Skeletal muscle tissue (tissue), 3 donors: ENCODE measurements at regions not wholly inside any gene's neighbourhood (a gene's known extent, or its start where the extent isn't known, plus 50 kb on each side); places are given as distances from the start of the nearest gene placed in this dataset.
"Not testable (repeated sequence)": the region's sequence is repeated elsewhere in the genome, so short reads cannot be mapped to it uniquely, and the experiment has no call there.

ENCODE experiments used
- H3K27ac ChIP-seq: one replicate; pipeline ENCODE4 v1.7.0; 2013; ENCODE audit warnings: mild to moderate bottlenecking, low read depth, low read length, inconsistent platforms
- H3K27me3 ChIP-seq, 3 donors: one replicate each; pipeline ENCODE4 v1.7.0; 2013; ENCODE audit warnings: low read length in 3 of 3; ENCODE audit not compliant: control insufficient read depth in 3 of 3, insufficient read depth in 3 of 3
- H3K36me3 ChIP-seq, 3 donors: one replicate each; pipeline ENCODE4 v1.7.0; 2013; ENCODE audit warnings: low read length in 3 of 3; ENCODE audit not compliant: control insufficient read depth in 3 of 3, insufficient read depth in 3 of 3
- H3K4me1 ChIP-seq, 3 donors: one replicate each; pipeline ENCODE4 v1.7.0; 2013; ENCODE audit warnings: low read length in 3 of 3, mild to moderate bottlenecking in 3 of 3; ENCODE audit not compliant: control insufficient read depth in 3 of 3, insufficient read depth in 3 of 3
- H3K4me3 ChIP-seq, 3 donors: one replicate each; pipeline ENCODE4 v1.7.0; 2013; ENCODE audit warnings: low read length in 3 of 3
- H3K9ac ChIP-seq, 3 donors: one replicate each; pipeline ENCODE4 v1.7.0; 2013; ENCODE audit warnings: low read length in 3 of 3, mild to moderate bottlenecking in 3 of 3, moderate library complexity in 2 of 3, low read depth in 1 of 3
- H3K9me3 ChIP-seq, 3 donors: one replicate each; pipeline ENCODE4 v1.7.0; 2013; ENCODE audit warnings: low read length in 3 of 3; ENCODE audit not compliant: control insufficient read depth in 3 of 3
- donor health status: Osteomylitis.

DNA sequence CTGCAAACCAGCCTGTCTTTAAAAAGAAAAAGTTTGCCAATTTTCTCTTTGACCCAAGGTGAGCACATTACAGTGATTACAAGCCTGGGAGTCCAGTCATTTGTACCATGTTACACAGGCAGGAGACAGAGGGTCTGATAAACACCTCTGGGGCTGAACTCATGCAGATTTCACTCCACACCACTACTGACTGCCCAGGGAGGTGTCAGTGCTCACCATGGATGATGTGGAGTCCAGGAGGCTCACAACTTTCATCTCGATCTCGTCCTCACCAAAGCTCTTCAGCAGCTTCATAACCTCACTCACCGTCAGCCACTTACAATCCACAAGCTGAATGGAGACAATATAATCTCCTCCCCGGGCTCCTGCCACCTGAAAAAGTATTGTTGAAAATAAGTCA is 302.4 kb downstream of the GOLGA6L6 start:
- not testable (repeated sequence) for H3K9ac ChIP-seq, H3K4me1 ChIP-seq, H3K27me3 ChIP-seq, H3K27ac ChIP-seq, H3K36me3 ChIP-seq, H3K9me3 ChIP-seq, H3K4me3 ChIP-seq

DNA sequence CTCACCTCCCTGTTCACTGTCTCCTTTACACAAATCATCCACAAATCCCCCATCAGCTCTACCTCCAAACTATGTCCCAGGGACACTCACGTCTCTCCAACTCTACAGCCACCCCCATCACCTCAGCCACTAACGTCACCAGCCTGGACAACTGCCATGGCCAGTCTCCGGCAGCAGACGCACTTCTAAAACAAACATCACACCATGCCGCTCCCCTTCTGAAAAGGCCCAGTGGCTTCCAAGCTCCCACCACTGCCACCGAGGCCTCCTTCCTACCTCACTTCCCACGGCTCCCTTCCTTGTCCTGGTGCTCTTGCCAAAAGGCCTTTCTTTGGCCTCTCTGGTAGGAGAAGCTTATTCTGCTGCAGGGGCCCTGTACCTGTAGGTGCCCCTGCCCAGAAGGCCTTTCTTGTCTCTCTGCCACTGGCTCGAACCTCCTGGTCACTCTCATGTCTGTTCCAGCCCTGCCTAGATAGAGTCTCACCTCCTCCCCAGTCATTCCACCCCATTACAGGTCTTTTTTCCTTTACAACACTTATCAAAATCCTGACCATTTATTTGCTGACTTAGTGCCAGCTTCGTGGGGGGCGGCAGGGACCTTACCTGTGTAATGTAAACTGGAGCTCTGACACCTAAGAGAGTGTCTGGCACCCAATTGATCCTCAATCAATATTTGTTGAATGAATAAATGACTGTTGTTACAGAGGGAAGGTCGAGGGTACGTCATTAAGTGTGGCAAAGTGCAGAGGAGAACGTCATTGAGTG is 304.2 kb downstream of the GOLGA6L6 start:
- H3K9me3 ChIP-seq, H3K36me3 ChIP-seq, H3K27ac ChIP-seq, H3K9ac ChIP-seq, H3K4me1 ChIP-seq, H3K4me3 ChIP-seq, H3K27me3 ChIP-seq: not testable (repeated sequence)

DNA sequence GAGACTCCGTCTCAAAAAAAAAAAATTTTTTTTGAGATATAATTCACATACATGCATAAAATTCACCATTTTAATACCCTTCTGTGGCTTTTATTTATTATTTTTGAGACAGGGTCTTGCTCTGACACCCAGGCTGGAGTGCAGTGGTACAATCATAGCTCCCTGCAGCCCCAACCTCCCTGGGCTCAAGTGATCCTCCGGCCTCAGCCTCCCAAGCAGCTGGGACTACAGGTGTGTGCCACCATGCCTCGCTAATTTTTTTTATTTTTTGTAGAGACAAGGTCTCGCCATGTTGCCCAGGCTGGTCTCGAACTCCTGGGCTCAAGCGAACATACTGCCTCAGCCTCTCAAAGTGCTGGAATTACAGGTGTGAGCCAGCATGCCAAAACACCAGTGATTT is 305.9 kb downstream of the GOLGA6L6 start:
- H3K27ac ChIP-seq, H3K9me3 ChIP-seq: not testable (repeated sequence)

DNA sequence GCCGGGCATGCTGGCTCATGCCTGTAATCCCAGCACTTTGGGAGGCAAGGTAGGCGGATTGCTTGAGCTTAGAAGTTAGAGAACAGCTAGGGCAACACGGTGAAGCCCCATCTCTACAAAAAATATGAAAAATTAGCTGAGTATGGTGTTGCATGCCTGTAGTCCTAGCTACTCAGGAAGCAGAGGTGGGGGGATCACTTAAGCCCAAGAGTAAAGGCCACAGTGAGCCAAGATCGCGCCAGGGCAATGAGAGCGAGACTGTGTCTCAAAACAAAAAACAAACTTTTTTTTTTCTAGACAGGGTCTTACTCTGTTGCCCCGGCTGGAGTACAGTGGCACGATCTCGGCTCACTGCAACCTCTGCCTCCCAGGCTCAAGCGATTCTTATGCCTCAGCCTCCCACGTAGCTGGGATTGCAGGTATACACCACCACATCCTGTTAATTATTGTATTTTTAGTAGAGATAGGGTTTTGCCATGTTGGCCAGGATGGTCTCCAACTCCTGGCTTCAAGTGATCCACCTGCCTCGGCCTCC is 307.5 kb downstream of the GOLGA6L6 start:
- not testable (repeated sequence) for H3K27me3 ChIP-seq, H3K9ac ChIP-seq, H3K27ac ChIP-seq, H3K9me3 ChIP-seq, H3K4me1 ChIP-seq, H3K4me3 ChIP-seq, H3K36me3 ChIP-seq

More for the DNA sequence above, 305.9 kb downstream of the GOLGA6L6 start:
- H3K9ac ChIP-seq, H3K4me3 ChIP-seq, H3K36me3 ChIP-seq, H3K27me3 ChIP-seq, H3K4me1 ChIP-seq: not testable (repeated sequence)

DNA sequence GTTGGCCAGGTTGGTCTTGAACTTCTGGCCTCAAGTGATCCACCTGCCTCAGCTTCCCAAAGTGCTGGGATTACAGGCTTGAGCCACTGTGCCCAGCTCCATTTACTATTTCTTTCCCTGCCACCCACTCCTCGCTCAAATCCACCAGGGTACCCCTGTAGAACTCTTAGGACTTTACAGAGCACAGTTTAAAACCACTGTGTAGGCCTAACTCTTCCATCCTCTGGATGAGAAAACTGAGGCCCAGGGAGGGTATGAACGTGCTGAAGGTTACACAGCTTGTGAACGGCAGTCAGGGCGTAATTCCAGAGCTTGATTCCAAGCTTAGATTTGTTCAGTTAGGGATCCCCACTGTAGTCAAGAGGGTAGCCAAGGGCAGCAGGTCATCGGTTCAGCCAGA is 309.1 kb downstream of the GOLGA6L6 start:
- not testable (repeated sequence) for H3K36me3 ChIP-seq, H3K4me3 ChIP-seq, H3K9ac ChIP-seq, H3K9me3 ChIP-seq, H3K27me3 ChIP-seq, H3K27ac ChIP-seq, H3K4me1 ChIP-seq

DNA sequence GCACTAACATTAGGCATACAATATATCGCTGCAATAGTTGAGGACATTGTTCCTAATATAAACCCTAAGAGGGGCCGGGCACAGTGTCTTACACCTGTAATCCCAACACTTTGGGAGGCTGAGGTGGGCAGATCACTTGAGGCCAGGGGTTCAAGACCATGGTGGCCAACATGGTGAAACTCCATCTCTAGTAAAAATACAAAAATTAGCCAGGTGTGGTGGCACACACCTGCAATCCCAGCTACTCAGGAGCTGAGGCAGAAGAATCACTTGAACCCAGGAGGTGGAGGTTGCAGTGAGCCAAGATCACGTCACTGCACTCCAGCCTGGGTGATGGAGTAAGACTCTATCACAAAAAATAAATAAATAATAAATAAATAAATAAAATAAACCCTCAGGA is 310.9 kb downstream of the GOLGA6L6 start:
- H3K27me3 ChIP-seq, H3K36me3 ChIP-seq, H3K9ac ChIP-seq, H3K4me3 ChIP-seq, H3K9me3 ChIP-seq, H3K4me1 ChIP-seq, H3K27ac ChIP-seq: not testable (repeated sequence)

DNA sequence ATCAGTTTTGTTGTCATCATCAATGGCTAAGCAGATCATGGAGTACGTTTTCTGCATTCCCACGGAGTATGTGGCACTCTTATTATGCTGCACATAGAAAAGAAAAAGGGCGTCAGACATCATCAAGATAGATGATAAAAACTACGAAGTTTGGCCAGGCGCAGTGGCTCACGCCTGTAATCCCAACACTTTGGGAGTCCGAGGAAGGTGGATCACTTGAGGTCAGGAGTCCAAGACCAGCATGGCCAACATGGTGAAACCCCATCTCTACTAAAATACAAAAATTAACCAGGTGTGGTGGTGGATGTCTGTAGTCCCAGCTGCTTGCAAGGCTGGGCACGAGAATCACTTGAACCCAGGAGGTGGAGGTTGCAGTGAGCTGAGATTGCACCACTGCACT is 312.8 kb downstream of the GOLGA6L6 start:
- H3K27me3 ChIP-seq, H3K27ac ChIP-seq, H3K4me3 ChIP-seq, H3K36me3 ChIP-seq, H3K4me1 ChIP-seq, H3K9ac ChIP-seq, H3K9me3 ChIP-seq: not testable (repeated sequence)

DNA sequence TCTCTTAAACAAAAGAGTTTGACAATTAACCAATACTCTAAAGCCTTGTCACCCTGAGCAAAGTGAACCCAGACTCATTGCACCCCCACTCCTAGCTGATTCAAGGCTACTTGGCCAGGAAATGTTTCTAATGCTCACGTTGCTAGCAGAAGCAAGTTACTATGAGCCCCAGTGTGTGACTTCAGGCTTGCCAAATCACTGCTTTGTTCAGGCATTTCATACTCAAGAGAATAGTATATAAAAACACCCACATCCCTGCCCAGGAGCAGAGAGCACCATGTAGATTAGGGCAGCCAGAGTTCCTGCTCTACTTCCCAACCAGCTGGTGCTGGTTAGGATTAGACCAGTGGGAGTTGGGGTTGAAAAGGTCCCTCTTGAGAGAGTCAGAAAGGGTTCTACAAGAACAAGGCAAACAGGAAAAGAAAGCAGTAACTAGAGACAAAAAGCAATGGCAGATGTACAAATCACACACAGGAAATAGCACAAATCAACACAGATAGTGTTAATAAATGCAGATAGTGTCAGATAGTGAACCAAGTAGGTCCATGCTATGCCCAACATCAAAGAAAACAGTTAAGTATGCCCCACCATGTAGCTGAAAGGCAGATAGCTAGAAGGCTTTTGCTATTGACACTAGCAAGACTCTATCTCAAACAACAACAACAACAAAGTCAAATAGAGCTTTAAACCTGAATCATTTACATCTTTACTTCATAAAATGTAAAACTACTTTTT is 314.3 kb downstream of the GOLGA6L6 start:
- not testable (repeated sequence) for H3K36me3 ChIP-seq, H3K27ac ChIP-seq, H3K4me1 ChIP-seq, H3K27me3 ChIP-seq, H3K9ac ChIP-seq, H3K9me3 ChIP-seq, H3K4me3 ChIP-seq

DNA sequence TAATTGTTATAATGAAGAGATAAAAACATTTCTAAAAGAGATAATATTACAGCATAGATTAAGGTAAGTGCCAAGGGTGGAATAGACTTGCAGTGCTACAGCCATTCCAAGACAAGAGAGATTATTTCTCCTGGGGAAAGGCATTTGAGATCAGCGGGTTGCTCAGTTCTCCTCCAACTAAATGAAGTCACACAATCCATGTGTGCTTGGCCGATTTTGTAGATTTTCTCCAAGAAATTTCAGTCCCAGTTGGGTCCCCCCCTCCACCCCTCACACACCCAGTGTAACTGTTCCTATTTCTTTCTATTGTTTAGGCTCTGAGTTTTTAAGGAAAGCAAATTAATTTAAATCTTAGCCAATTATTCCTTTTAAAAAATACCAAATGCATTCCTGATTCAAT is 315.1 kb downstream of the GOLGA6L6 start:
- not testable (repeated sequence) for H3K27me3 ChIP-seq, H3K36me3 ChIP-seq, H3K9me3 ChIP-seq, H3K4me1 ChIP-seq, H3K9ac ChIP-seq, H3K4me3 ChIP-seq, H3K27ac ChIP-seq

DNA sequence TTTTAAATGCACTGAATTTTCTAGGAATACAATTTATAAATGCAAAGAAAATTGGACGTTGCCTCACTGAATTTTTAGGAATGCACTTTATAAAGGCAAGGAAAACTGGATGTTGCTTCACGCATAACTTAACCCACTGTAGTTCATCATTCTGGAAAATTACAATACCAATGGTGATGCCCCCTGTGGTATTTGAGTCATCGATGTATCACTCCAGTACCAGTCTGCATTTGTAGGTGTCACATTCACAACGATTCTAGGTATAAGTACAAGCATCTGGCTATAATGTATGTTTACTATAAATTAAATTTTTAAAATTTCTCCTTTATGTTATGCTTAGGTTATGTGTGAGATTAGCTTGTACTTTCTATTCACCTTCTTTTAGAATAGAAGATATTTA is 320.5 kb downstream of the GOLGA6L6 start:
- not testable (repeated sequence) for H3K9ac ChIP-seq, H3K27me3 ChIP-seq, H3K27ac ChIP-seq, H3K4me1 ChIP-seq, H3K4me3 ChIP-seq, H3K36me3 ChIP-seq, H3K9me3 ChIP-seq
